Loucy (cell line): ENCODE measurements at regions not wholly inside any gene's neighbourhood (a gene's known extent, or its start where the extent isn't known, plus 50 kb on each side); places are given as distances from the start of the nearest gene placed in this dataset.

Source experiments
- H2AFZ ChIP-seq: fragments of 200-600 bp; sonication (generic); 2 replicates; pipeline ENCODE4 v1.6.0; 2016; ENCODE audit warnings: antibody characterized with exemption, mild to moderate bottlenecking, low read length, moderate library complexity
- H3F3A ChIP-seq: fragments of 200-600 bp; 2 replicates; pipeline ENCODE4 v1.6.0; 2016; ENCODE audit warnings: antibody characterized with exemption, low read depth, mild to moderate bottlenecking
- H3K27me3 ChIP-seq: fragments of 200-600 bp; sonication (generic); 2 replicates; pipeline ENCODE4 v1.6.1; 2014; ENCODE audit warnings: low read length, mild to moderate bottlenecking; ENCODE audit not compliant: insufficient read depth, poor library complexity, severe bottlenecking
- H3K36me3 ChIP-seq: fragments of 200-600 bp; sonication (generic); 2 replicates; pipeline ENCODE4 v1.6.1; 2016; ENCODE audit warnings: low read length; ENCODE audit not compliant: insufficient read depth
- H3K4me1 ChIP-seq: fragments of 200-600 bp; sonication (generic); 2 replicates; pipeline ENCODE4 v1.5.1; 2014; ENCODE audit warnings: low read length, mild to moderate bottlenecking; ENCODE audit not compliant: insufficient read depth, poor library complexity, severe bottlenecking
- H3K4me2 ChIP-seq: fragments of 200-600 bp; sonication (generic); 2 replicates; pipeline ENCODE4 v1.6.0; 2014; ENCODE audit warnings: antibody characterized with exemption, low read length, low read depth, mild to moderate bottlenecking; ENCODE audit not compliant: poor library complexity, severe bottlenecking
- H3K4me3 ChIP-seq: fragments of 200-600 bp; sonication (generic); 2 replicates; pipeline ENCODE4 v1.5.1; 2014; ENCODE audit warnings: low read length, mild to moderate bottlenecking, mixed read lengths; ENCODE audit not compliant: poor library complexity, severe bottlenecking
- H3K79me2 ChIP-seq: fragments of 200-600 bp; sonication (generic); 2 replicates; pipeline ENCODE4 v1.6.1; 2014; ENCODE audit warnings: low read length; ENCODE audit not compliant: insufficient read depth
- H3K9ac ChIP-seq: fragments of 200-600 bp; sonication (generic); 2 replicates; pipeline ENCODE4 v1.6.0; 2014; ENCODE audit warnings: mild to moderate bottlenecking, low read depth, low read length, moderate library complexity; ENCODE audit not compliant: poor library complexity, severe bottlenecking
- H3K9me2 ChIP-seq: fragments of 200-600 bp; sonication (generic); replicated peaks from 2 replicates; pipeline ENCODE4 v1.6.1; 2016; ENCODE audit warnings: low read depth, low read length, mixed read lengths
- H3K9me3 ChIP-seq: fragments of 200-600 bp; sonication (generic); 2 replicates; pipeline ENCODE4 v1.6.1; 2014; ENCODE audit warnings: mild to moderate bottlenecking, antibody characterized with exemption, low read length, low read depth; ENCODE audit not compliant: insufficient read depth
- H4K20me1 ChIP-seq: fragments of 200-600 bp; sonication (generic); 2 replicates; pipeline ENCODE4 v1.6.0; 2014; ENCODE audit warnings: antibody characterized with exemption, low read length, mild to moderate bottlenecking; ENCODE audit not compliant: insufficient read depth, poor library complexity, severe bottlenecking
- CTCF ChIP-seq: fragments of 200-600 bp; sonication (generic); conservative IDR thresholded peaks from 2 replicates; pipeline ENCODE4 v1.5.1; 2014; ENCODE audit warnings: mild to moderate bottlenecking, antibody characterized with exemption, low read length
- EZH2phosphoT487 ChIP-seq: fragments of 200-600 bp; IDR thresholded peaks from 2 replicates; pipeline ENCODE4 v1.6.1; 2018; ENCODE audit warnings: antibody characterized with exemption, mild to moderate bottlenecking, moderate library complexity, borderline replicate concordance

- H3F3A ChIP-seq: no peaks in the 10 kb centered on the region
- H2AFZ ChIP-seq: no peak overlapping the region
- no peaks in the 10 kb centered on the region for H4K20me1 ChIP-seq
- H3K4me2 ChIP-seq: no peak overlapping the region
- no peaks in the 10 kb centered on the region for H3K27me3 ChIP-seq
- TF ChIP-seq EZH2phosphoT487 (no peak), CTCF (no peak)
- H3K9ac ChIP-seq: no peak overlapping the region
- H3K36me3 ChIP-seq: no peaks in the 10 kb centered on the region
- no peaks in the 10 kb centered on the region; the same call in 1 of the 2 replicates for H3K9me3 ChIP-seq
- H3K4me3 ChIP-seq: no peak overlapping the region
- no peaks in the 10 kb centered on the region for H3K9me2 ChIP-seq
- no peaks in the 10 kb centered on the region for H3K4me1 ChIP-seq
- H3K79me2 ChIP-seq: no peaks in the 10 kb centered on the region
These were observed 241.0 kb upstream of the COPS8 start for GRCh38 chr2:236844711-236845110.

- H3K36me3 ChIP-seq: no peaks in the 10 kb centered on the region
- TF ChIP-seq CTCF: no peak
- TF ChIP-seq EZH2phosphoT487: no peak
- no peak overlapping the region for H3K4me2 ChIP-seq
- H2AFZ ChIP-seq: no peak overlapping the region
- H3K27me3 ChIP-seq: no peaks in the 10 kb centered on the region
- no peaks in the 10 kb centered on the region for H3K79me2 ChIP-seq
- H3K9me2 ChIP-seq: no peaks in the 10 kb centered on the region
- H3K9me3 ChIP-seq: no peaks in the 10 kb centered on the region; the same call in 1 of the 2 replicates
- no peak overlapping the region for H3K4me3 ChIP-seq
- no peaks in the 10 kb centered on the region for H4K20me1 ChIP-seq
- no peak overlapping the region for H3K9ac ChIP-seq
- no peaks in the 10 kb centered on the region for H3K4me1 ChIP-seq
- H3F3A ChIP-seq: no peaks in the 10 kb centered on the region
These were observed 238.7 kb upstream of the COPS8 start for GRCh38 chr2:236847023-236847422.

- H3K4me2 ChIP-seq: no peak overlapping the region
- H3F3A ChIP-seq: no peaks in the 10 kb centered on the region
- H3K36me3 ChIP-seq: no peaks in the 10 kb centered on the region
- H3K9ac ChIP-seq: no peak overlapping the region
- no peaks in the 10 kb centered on the region for H3K79me2 ChIP-seq
- TF ChIP-seq EZH2phosphoT487: no peak
- TF ChIP-seq CTCF: no peak
- no peaks in the 10 kb centered on the region for H4K20me1 ChIP-seq
- H3K27me3 ChIP-seq: no peaks in the 10 kb centered on the region
- no peaks in the 10 kb centered on the region for H3K4me1 ChIP-seq
- no peaks in the 10 kb centered on the region; the same call in 1 of the 2 replicates for H3K9me3 ChIP-seq
- H2AFZ ChIP-seq: no peak overlapping the region
- H3K9me2 ChIP-seq: no peaks in the 10 kb centered on the region
- no peak overlapping the region for H3K4me3 ChIP-seq
These were observed 238.0 kb upstream of the COPS8 start for GRCh38 chr2:236847538-236848263.
